NT2/D1 (cell line): ENCODE measurements at regions not wholly inside any gene's neighbourhood (a gene's known extent, or its start where the extent isn't known, plus 50 kb on each side); places are given as distances from the start of the nearest gene placed in this dataset.

Experiments
- SUZ12 ChIP-seq: IDR thresholded peaks from 2 replicates; pipeline ENCODE4 v1.6.1; 2011; ENCODE audit not compliant: insufficient read length, insufficient read depth; ENCODE audit errors: extremely low read depth
- YY1 ChIP-seq: IDR thresholded peaks from 2 replicates; pipeline ENCODE4 v1.6.1; 2011; ENCODE audit not compliant: insufficient read length, insufficient read depth
- ZNF274 ChIP-seq: IDR thresholded peaks from 2 replicates; pipeline ENCODE4 v1.6.1; 2011; ENCODE audit warnings: mild to moderate bottlenecking, low read depth, low read length

DNA sequence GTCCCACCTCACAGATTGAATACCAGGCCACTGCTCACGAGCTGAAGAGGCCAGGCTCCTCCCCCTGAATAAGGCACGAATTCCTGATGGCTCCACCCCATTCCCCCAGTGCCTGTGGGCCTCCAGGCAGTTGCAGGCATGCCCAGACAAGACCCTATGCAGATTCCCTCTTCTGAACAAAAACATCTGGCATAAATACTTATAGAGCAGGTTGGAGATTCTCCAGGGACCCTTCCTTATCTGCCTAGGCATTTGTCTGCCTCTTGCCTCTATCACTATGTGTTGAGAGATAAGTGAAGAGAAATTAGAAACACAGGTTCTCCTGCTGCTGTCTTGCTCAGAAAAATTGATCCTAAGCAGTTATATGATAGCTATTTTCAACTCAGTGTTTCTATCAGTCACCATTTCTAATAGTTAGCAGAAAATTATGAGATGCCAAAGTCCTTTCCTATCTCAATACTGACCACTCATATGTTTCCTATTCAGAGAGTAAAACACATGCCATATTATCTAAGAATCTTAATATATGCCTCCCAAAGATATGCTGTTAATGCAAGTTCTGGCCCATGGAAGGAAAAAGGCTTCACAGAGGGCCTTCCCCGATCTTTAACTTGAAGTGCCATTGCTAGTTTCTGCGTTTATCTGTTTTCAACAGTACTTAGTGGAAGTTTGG lies 364.0 kb downstream of the KCTD12 start:
- TF ChIP-seq ZNF274 (no peak), SUZ12 (no peak), YY1 (no peak)
